ENCODE measurements at regions not wholly inside any gene's neighbourhood (a gene's known extent, or its start where the extent isn't known, plus 50 kb on each side); places are given as distances from the start of the nearest gene placed in this dataset.

DNA sequence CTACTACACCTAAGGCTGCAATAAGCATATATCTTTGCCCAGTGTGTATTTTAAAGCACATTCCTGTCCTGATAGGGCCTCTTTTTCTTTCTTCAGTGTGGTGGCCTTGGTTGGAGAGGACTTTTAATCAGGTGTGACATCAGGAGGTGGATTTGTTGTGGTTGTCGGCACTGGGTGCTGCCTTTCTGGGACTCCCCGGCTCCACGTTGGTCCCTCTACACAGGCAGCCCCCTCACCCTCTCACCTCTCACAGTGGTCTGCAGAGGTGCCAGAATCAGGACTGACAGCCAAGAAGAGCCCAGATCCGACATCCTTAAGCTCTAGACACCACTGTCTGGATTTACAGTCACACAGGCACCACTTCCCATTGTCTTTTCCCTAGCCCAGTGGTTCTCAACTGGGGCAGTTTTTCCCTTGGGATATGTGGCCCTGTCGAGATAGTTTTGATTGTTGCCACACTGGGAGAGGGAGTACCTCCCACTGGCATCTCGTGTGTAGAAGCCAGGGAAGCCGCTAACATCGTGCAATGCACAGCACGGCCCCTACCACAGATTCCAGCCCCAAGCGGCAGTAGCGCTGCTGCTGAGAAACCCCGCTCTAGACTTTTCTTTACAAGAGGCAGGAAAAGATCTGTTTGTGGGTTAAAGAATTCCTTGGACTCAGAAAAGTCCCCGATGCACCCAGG, 314.1 kb downstream of the QKI start:
- Mint-ChIP-seq H3K4me1 (no peaks in the 10 kb centered on the region), H3K27me3 (no peaks in the 10 kb centered on the region), H3K4me3 (no peak overlapping the region), H3K27ac (no peak overlapping the region), H3K36me3 (ENCODE audit: low read depth) (no peaks in the 10 kb centered on the region), H3K9me3 (ENCODE audit: low read depth) (no peaks in the 10 kb centered on the region)
- no peak for ATAC-seq
- intact Hi-C loops (cut with DNase I, micrococcal nuclease) = no loop called here
- ChIA-PET POLR2A (no interaction called here), CTCF (no interaction called here)
- no peak for DNase-seq

DNA sequence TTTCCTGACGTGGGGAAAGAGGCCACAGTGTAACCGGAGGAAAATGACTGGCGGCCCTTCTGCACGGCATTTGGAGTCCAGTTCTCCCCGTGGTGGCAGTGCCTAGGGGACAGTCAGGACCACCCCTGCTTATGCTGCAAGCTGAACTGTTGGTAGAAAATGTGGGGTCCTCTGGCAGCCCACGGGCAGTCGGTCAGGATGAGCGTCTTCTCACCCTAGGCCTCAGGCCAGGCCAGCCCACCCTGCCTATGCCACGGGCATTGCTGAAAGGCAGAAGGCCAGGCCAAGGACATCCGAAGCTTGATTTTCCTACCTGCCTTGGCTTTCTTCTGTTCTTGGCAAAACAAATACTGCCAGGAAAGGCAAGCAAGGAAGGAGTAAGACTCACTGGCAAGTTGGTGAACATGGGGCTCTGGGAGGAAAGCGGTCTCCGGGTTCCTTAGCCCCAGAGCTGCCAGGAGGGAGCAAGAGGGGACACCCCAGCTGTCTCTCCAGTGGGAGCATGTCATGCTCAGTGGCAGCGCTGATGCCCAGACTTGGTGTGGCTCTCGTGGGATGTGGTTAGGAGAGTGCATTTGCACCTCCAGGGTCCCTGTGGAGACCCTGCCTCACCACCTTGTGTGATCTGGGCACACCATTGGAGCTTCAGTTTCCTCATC, 311.6 kb downstream of the QKI start:
- H3K4me1 Mint-ChIP-seq = no peaks in the 10 kb centered on the region
- intact Hi-C loops (cut with DNase I, micrococcal nuclease) = no loop called here
- no peak for ATAC-seq
- POLR2A ChIA-PET = no interaction called here
- H3K36me3 Mint-ChIP-seq (ENCODE audit: low read depth) = no peaks in the 10 kb centered on the region
- no peaks in the 10 kb centered on the region for H3K9me3 Mint-ChIP-seq (ENCODE audit: low read depth)
- no peak overlapping the region for H3K27ac Mint-ChIP-seq
- no peak overlapping the region for H3K4me3 Mint-ChIP-seq
- no peaks in the 10 kb centered on the region for H3K27me3 Mint-ChIP-seq
- CTCF ChIA-PET = no interaction called here
- DNase-seq = no peak

- Mint-ChIP-seq H3K9me3 (ENCODE audit: low read depth) (no peaks in the 10 kb centered on the region), H3K4me3 (no peak overlapping the region), H3K36me3 (ENCODE audit: low read depth) (no peaks in the 10 kb centered on the region), H3K4me1 (no peaks in the 10 kb centered on the region), H3K27me3 (no peaks in the 10 kb centered on the region), H3K27ac (no peak overlapping the region)
- ATAC-seq (no peak), DNase-seq (no peak)
- intact Hi-C loops (cut with DNase I, micrococcal nuclease) = no loop called here
- CTCF ChIA-PET = no interaction called here
- POLR2A ChIA-PET = no interaction called here
Measured at GRCh38 chr6:163725008-163725941, 310.8 kb downstream of the QKI start.

DNA sequence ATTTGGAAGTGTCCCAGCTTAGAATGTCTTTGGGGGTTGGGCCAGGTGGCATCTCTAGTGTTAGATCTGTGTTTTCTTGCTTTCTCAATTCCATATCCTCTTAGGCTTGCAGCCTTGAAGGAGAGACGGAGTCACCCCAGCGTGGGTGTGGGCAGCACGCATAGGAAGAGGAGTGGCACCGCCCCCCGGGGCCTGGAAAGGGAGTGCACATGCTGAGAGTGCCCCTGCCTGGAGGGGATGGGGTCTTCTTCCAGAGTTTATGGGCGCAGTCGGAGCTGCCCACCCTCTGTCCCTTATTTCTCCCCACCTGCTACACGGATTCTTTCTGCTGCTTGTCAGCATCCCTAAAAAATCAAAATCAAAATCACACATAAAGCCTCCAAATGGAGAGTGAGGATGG, 309.7 kb downstream of the QKI start:
- POLR2A ChIA-PET = no interaction called here
- no peaks in the 10 kb centered on the region for H3K27me3 Mint-ChIP-seq
- intact Hi-C loops (cut with DNase I, micrococcal nuclease) = no loop called here

GRCh38 chr6:163723759-163724158, 309.2 kb downstream of the QKI start:
- Mint-ChIP-seq H3K4me1 (no peaks in the 10 kb centered on the region), H3K9me3 (ENCODE audit: low read depth) (no peaks in the 10 kb centered on the region), H3K4me3 (no peak overlapping the region), H3K27ac (no peak overlapping the region), H3K27me3 (no peaks in the 10 kb centered on the region), H3K36me3 (ENCODE audit: low read depth) (no peaks in the 10 kb centered on the region)
- DNase-seq = no peak
- intact Hi-C loops (cut with DNase I, micrococcal nuclease) = no loop called here
- ChIA-PET POLR2A (no interaction called here), CTCF (no interaction called here)
- no peak for ATAC-seq

More for the DNA sequence above, 309.7 kb downstream of the QKI start:
- Mint-ChIP-seq H3K4me3 (no peak overlapping the region), H3K27ac (no peak overlapping the region), H3K36me3 (ENCODE audit: low read depth) (no peaks in the 10 kb centered on the region), H3K9me3 (ENCODE audit: low read depth) (no peaks in the 10 kb centered on the region), H3K4me1 (no peaks in the 10 kb centered on the region)
- CTCF ChIA-PET = no interaction called here
- no peak for DNase-seq
- ATAC-seq = no peak

GRCh38 chr6:163721922-163722692, 307.6 kb downstream of the QKI start:
- H3K9me3 Mint-ChIP-seq (ENCODE audit: low read depth) = no peaks in the 10 kb centered on the region
- no peak for ATAC-seq

DNA sequence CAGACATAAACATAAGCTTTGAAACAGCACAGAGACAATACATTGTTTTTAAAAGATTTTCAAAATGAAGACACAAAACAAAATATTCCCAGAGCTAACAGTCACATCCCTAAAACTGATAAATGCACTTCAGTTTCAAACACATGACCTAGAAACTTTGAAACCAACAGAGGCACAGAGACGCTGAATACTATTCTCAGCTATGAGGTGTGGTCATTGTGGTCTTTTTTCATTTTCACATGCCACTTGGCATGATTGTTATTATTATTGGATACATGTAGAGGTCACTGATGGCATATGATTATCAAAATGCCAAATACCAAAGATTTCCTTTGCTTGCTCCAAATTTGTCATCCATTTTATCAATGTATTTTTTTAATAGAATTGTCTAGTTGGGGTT, 306.9 kb downstream of the QKI start:
- CTCF ChIA-PET = interaction anchor here (1.2 kb wide), 1 partner anchor 235 kb away, joined by 4 read pairs; no protein-coding TSS in a partner anchor
- H3K4me3 Mint-ChIP-seq = no peak overlapping the region

More at GRCh38 chr6:163721922-163722692, 307.6 kb downstream of the QKI start:
- no peak overlapping the region for H3K27ac Mint-ChIP-seq
- no peak overlapping the region for H3K4me3 Mint-ChIP-seq
- no peaks in the 10 kb centered on the region for H3K36me3 Mint-ChIP-seq (ENCODE audit: low read depth)
- no peaks in the 10 kb centered on the region for H3K27me3 Mint-ChIP-seq
- no peaks in the 10 kb centered on the region for H3K4me1 Mint-ChIP-seq
- CTCF ChIA-PET = interaction anchor here (1.2 kb wide), 1 partner anchor 234 kb away, joined by 4 read pairs; no protein-coding TSS in a partner anchor
- POLR2A ChIA-PET = no interaction called here
- DNase-seq = no peak
- intact Hi-C loops (cut with DNase I, micrococcal nuclease) = no loop called here

GRCh38 chr6:163720460-163721235, 306.1 kb downstream of the QKI start:
- Mint-ChIP-seq H3K27ac (no peak overlapping the region), H3K4me1 (no peaks in the 10 kb centered on the region), H3K4me3 (no peak overlapping the region), H3K27me3 (no peaks in the 10 kb centered on the region), H3K36me3 (ENCODE audit: low read depth) (no peaks in the 10 kb centered on the region), H3K9me3 (ENCODE audit: low read depth) (no peaks in the 10 kb centered on the region)
- no peak for ATAC-seq
- CTCF ChIA-PET = interaction anchor here (1.2 kb wide), 1 partner anchor 235 kb away, joined by 4 read pairs; no protein-coding TSS in a partner anchor
- intact Hi-C loops (cut with DNase I, micrococcal nuclease) = no loop called here
- POLR2A ChIA-PET = no interaction called here
- no peak for DNase-seq

More for the DNA sequence above, 306.9 kb downstream of the QKI start:
- Mint-ChIP-seq H3K27ac (no peak overlapping the region), H3K27me3 (no peaks in the 10 kb centered on the region), H3K9me3 (ENCODE audit: low read depth) (no peaks in the 10 kb centered on the region), H3K4me1 (no peaks in the 10 kb centered on the region), H3K36me3 (ENCODE audit: low read depth) (no peaks in the 10 kb centered on the region)
- ATAC-seq = no peak
- POLR2A ChIA-PET = no interaction called here
- intact Hi-C loops (cut with DNase I, micrococcal nuclease) = no loop called here
- DNase-seq = no peak

DNA sequence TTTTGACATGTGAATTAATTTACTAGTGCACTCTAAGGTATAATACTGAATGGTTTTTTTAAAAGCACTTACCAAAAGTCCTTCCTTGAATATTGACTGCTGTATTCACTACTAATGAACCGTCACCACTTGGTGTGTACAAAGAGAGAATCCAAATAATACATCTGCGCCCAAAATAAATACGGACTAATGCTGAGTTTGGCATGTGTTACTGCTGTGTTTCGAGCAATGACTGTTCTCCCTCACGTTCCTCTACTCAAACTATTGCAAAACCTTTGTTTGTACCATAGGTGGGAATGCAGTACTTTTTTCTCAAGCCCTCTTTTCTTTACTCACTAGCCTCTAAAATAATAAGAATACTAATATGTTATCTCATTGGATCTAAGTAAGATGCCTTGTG, 305.5 kb downstream of the QKI start:
- Mint-ChIP-seq H3K4me1 (no peaks in the 10 kb centered on the region), H3K36me3 (ENCODE audit: low read depth) (no peaks in the 10 kb centered on the region), H3K27ac (no peak overlapping the region), H3K27me3 (no peaks in the 10 kb centered on the region), H3K4me3 (no peak overlapping the region), H3K9me3 (ENCODE audit: low read depth) (no peaks in the 10 kb centered on the region)
- ATAC-seq = no peak
- POLR2A ChIA-PET = no interaction called here
- DNase-seq = no peak
- intact Hi-C loops (cut with DNase I, micrococcal nuclease) = no loop called here
- CTCF ChIA-PET = no interaction called here

GRCh38 chr6:163719028-163719742, 304.7 kb downstream of the QKI start:
- no peaks in the 10 kb centered on the region for H3K27me3 Mint-ChIP-seq
- H3K9me3 Mint-ChIP-seq (ENCODE audit: low read depth) = no peaks in the 10 kb centered on the region
- no peaks in the 10 kb centered on the region for H3K36me3 Mint-ChIP-seq (ENCODE audit: low read depth)
- no peak for DNase-seq
- H3K4me3 Mint-ChIP-seq = no peak overlapping the region
- ChIA-PET CTCF (no interaction called here), POLR2A (no interaction called here)
- intact Hi-C loops (cut with DNase I, micrococcal nuclease) = no loop called here
- no peak overlapping the region for H3K27ac Mint-ChIP-seq
- no peaks in the 10 kb centered on the region for H3K4me1 Mint-ChIP-seq
- ATAC-seq = no peak

Data from activated CD4-positive, alpha-beta T cell treated with anti-CD3 and anti-CD28 coated beads for 36 hours (primary cell).